ENCODE measurements at regions not wholly inside any gene's neighbourhood (a gene's known extent, or its start where the extent isn't known, plus 50 kb on each side); places are given as distances from the start of the nearest gene placed in this dataset.

DNA sequence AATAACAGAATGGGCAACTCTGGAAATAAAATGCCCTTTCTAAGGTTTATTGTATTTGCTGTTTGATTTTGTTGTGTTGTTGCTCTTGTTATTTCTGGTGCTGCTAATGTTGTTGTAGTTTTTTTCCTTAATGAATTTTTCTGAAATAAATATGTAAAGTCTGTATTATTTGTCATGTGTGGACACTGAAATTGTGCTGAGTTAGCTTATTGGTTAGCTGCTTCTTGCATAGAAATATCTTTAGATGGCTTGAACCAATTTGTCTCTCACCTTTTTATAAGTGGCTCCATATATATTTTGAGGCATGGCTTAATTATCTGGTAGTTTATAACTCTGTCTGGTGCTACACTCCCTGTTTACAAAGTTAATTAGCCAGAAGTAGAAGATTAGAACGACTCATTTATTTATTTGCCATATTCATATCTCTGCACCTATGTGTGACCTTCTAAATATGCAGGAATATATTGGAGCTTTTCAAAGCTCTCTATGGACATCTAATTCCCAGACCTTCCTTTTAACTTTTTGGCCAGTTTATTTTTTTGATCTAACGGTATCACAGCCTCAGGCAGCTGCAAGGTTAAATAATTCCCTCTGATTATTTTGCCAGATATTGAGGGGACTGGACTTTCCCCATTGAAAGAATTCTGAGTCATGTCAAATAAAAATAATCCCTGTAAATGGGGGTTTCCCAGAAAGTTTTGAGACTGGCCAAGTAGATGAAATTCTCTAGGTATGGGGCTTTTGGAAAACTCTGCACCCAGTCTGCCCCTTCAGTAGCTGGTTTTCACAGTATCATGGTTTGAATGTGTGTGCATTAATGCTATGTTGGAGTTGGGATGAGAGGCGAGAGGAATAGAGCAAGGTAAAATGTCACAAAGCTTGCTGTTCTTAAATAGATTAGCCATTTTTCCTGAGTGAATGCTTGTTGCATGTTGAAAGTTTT, 1331.7 kb upstream of the MIR17HG start:
- Histone ChIP-seq H3K27ac (ENCODE audit: low read depth in 2 of 2, low read length in 1 of 2) (no peak overlapping the region), H3K4me1 (ENCODE audit: control insufficient read depth in 2 of 2, insufficient read depth in 2 of 2, low read length in 1 of 2) (no peaks in the 10 kb centered on the region), H3K27me3 (ENCODE audit: control insufficient read depth in 1 of 2, insufficient read depth in 2 of 2, low read length in 2 of 2) (no peaks in the 10 kb centered on the region), H3K9me3 (ENCODE audit: control insufficient read depth in 2 of 2, insufficient read depth in 1 of 2, low read depth in 1 of 2, low read length in 1 of 2) (no peaks in the 10 kb centered on the region), H3K36me3 (ENCODE audit: control insufficient read depth in 2 of 2, insufficient read depth in 2 of 2, low read length in 1 of 2) (no peaks in the 10 kb centered on the region), H3K4me3 (ENCODE audit: low read depth in 1 of 2, low read length in 2 of 2) (no peak overlapping the region)
- 30 to 39% methylated on average over 3 of the region's 3 CpGs for WGBS, 2 donors

DNA sequence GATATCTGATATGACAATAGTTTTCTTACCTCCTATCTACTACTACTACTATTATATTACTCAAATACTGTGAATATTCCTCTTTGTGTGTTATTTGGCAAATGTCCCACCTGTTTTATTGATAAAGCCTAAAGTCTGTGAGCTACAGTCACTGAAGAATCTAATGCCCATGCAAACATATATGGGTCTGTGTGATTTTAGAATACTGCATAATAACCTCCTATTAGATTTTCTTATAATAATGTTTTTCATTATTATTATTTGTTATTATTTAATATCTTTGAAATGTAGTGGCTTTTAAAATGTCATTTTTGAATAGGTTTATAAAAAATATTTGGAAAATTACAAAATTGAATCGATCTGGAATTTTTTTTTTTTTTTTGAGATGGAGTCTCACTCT, 1330.8 kb upstream of the MIR17HG start:
- no peaks in the 10 kb centered on the region for H3K4me1 ChIP-seq (ENCODE audit: control insufficient read depth in 2 of 2, insufficient read depth in 2 of 2, low read length in 1 of 2)
- 88 to 90% methylated on average over 1 of the region's 1 CpG for WGBS, 2 donors

DNA sequence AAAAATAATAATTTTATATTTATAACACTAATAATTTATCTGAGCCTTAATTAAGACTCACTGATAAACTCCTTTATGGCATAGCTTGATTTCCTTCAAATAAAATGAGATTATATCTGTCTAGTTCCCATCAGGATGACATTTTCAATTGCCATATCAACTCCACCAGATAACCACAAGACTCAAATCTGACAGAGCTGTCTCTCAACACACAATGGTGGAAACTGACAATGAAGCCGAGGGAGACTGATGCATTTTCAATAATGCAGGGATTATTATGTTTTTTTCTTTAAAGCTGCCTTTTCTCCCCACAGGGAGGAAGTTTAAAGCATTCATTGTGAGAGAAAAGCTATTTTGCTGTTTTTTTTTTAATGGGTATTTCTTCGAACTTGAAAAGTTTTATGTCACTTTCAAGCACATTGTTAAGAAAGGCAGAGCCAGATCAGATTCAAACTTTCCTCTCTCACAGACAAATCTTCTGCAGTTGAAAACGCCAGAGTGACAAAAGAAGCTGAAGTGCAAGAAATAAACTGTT, 1326.9 kb upstream of the MIR17HG start:
- Histone ChIP-seq H3K4me3 (ENCODE audit: low read depth in 1 of 2, low read length in 2 of 2) (no peak overlapping the region), H3K9me3 (ENCODE audit: control insufficient read depth in 2 of 2, insufficient read depth in 1 of 2, low read depth in 1 of 2, low read length in 1 of 2) (no peaks in the 10 kb centered on the region), H3K36me3 (ENCODE audit: control insufficient read depth in 2 of 2, insufficient read depth in 2 of 2, low read length in 1 of 2) (no peaks in the 10 kb centered on the region), H3K27ac (ENCODE audit: low read depth in 2 of 2, low read length in 1 of 2) (no peak overlapping the region), H3K4me1 (ENCODE audit: control insufficient read depth in 2 of 2, insufficient read depth in 2 of 2, low read length in 1 of 2) (no peaks in the 10 kb centered on the region), H3K27me3 (ENCODE audit: control insufficient read depth in 1 of 2, insufficient read depth in 2 of 2, low read length in 2 of 2) (no peaks in the 10 kb centered on the region)
- 65 to 68% methylated on average over 3 of the region's 3 CpGs for WGBS, 2 donors

More for the DNA sequence above, 1330.8 kb upstream of the MIR17HG start:
- Histone ChIP-seq H3K27ac (ENCODE audit: low read depth in 2 of 2, low read length in 1 of 2) (no peak overlapping the region), H3K4me3 (ENCODE audit: low read depth in 1 of 2, low read length in 2 of 2) (no peak overlapping the region), H3K36me3 (ENCODE audit: control insufficient read depth in 2 of 2, insufficient read depth in 2 of 2, low read length in 1 of 2) (no peaks in the 10 kb centered on the region), H3K27me3 (ENCODE audit: control insufficient read depth in 1 of 2, insufficient read depth in 2 of 2, low read length in 2 of 2) (no peaks in the 10 kb centered on the region), H3K9me3 (ENCODE audit: control insufficient read depth in 2 of 2, insufficient read depth in 1 of 2, low read depth in 1 of 2, low read length in 1 of 2) (no peaks in the 10 kb centered on the region)

DNA sequence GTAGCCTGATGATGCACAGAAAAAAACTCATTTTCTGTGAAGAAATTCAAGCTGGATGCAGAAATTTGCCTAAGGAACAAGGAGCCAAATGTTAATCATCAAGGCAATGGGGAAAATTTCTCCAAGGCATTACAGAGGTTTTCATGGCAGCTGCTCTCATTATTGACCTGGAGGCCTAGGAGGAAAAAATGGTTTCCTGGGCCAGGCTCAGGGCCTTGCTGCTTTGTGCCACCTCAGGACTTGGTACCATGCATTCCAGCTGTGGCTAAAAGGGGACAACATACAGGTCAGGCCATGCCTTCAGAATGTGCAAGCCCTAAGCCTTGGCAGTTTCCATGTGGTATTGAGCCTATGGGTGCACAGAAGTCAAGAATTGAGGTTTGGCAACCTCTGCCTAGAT, 1320.1 kb upstream of the MIR17HG start:
- Histone ChIP-seq H3K27me3 (ENCODE audit: control insufficient read depth in 1 of 2, insufficient read depth in 2 of 2, low read length in 2 of 2) (no peaks in the 10 kb centered on the region), H3K9me3 (ENCODE audit: control insufficient read depth in 2 of 2, insufficient read depth in 1 of 2, low read depth in 1 of 2, low read length in 1 of 2) (peaks cover 0 to 3% of the 10 kb centered on the region in 2 donors), H3K4me1 (ENCODE audit: control insufficient read depth in 2 of 2, insufficient read depth in 2 of 2, low read length in 1 of 2) (no peaks in the 10 kb centered on the region), H3K27ac (ENCODE audit: low read depth in 2 of 2, low read length in 1 of 2) (no peak overlapping the region), H3K36me3 (ENCODE audit: control insufficient read depth in 2 of 2, insufficient read depth in 2 of 2, low read length in 1 of 2) (no peaks in the 10 kb centered on the region), H3K4me3 (ENCODE audit: low read depth in 1 of 2, low read length in 2 of 2) (no peak overlapping the region)

DNA sequence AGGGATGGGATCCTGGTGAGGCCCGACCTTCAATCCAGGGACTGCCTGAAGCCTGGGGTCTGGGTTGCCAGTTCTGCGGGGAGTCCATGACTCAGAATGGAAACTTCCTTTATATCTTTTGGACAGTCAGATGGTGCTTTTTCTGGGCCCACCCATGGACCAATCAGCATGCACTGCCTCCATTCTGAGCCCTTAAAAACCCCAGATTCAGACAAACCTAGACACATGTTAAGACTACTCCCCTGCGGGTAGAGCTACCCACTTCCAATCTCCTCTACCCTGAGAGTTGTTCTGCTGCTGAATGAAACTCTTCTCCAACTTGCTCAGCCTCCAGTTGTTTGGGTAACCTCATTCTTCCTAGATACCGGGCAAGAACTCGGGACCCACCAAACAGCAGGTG, 1315.2 kb upstream of the MIR17HG start:
- H3K27ac ChIP-seq (ENCODE audit: low read depth in 2 of 2, low read length in 1 of 2) = no peak overlapping the region
- WGBS, 2 donors = 89 to 97% methylated on average over 5 of the region's 5 CpGs
- no peaks in the 10 kb centered on the region for H3K27me3 ChIP-seq (ENCODE audit: control insufficient read depth in 1 of 2, insufficient read depth in 2 of 2, low read length in 2 of 2)
- H3K4me3 ChIP-seq (ENCODE audit: low read depth in 1 of 2, low read length in 2 of 2) = no peak overlapping the region
- H3K4me1 ChIP-seq (ENCODE audit: control insufficient read depth in 2 of 2, insufficient read depth in 2 of 2, low read length in 1 of 2) = no peaks in the 10 kb centered on the region
- peaks cover 2 to 3% of the 10 kb centered on the region in 2 donors for H3K9me3 ChIP-seq (ENCODE audit: control insufficient read depth in 2 of 2, insufficient read depth in 1 of 2, low read depth in 1 of 2, low read length in 1 of 2)
- H3K36me3 ChIP-seq (ENCODE audit: control insufficient read depth in 2 of 2, insufficient read depth in 2 of 2, low read length in 1 of 2) = no peaks in the 10 kb centered on the region

DNA sequence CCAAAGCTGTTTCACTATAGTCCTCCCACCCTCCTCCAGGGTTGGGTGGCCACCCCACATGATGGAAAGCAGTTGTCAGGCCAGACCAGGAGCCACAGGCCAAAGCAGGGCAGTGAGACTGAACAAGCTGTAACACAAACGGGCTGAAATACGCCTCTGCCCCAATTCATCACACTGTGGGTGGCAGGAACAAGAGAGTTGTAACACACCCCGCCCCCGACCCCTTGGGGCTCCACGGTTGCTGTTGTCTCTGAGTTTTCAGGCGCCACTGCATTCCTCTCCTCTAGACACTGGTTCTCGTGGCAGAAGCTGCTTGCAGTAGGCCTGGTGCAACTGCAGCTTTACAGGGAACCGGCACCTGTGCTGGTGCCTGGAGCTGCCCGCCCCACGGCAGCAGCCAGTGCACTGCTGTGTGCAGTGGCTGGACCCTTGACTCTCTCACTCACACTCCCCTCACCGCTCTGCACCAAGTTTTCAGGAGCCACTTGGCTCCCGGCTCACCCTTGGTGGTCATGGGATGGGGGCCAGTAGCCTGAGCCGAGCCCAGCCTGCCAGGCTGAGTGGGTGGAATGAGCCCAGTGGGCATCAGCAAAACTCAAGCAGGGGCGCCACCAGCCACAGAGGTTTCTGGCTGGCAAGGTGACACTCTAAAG, 1314.5 kb upstream of the MIR17HG start:
- no peak overlapping the region for H3K4me3 ChIP-seq (ENCODE audit: low read depth in 1 of 2, low read length in 2 of 2)
- WGBS, 2 donors = 84 to 86% methylated on average over 14 of the region's 14 CpGs
- H3K4me1 ChIP-seq (ENCODE audit: control insufficient read depth in 2 of 2, insufficient read depth in 2 of 2, low read length in 1 of 2) = no peaks in the 10 kb centered on the region
- H3K27ac ChIP-seq (ENCODE audit: low read depth in 2 of 2, low read length in 1 of 2) = no peak overlapping the region
- no peaks in the 10 kb centered on the region for H3K27me3 ChIP-seq (ENCODE audit: control insufficient read depth in 1 of 2, insufficient read depth in 2 of 2, low read length in 2 of 2)
- no peaks in the 10 kb centered on the region for H3K36me3 ChIP-seq (ENCODE audit: control insufficient read depth in 2 of 2, insufficient read depth in 2 of 2, low read length in 1 of 2)
- H3K9me3 ChIP-seq (ENCODE audit: control insufficient read depth in 2 of 2, insufficient read depth in 1 of 2, low read depth in 1 of 2, low read length in 1 of 2) = peaks cover 2 to 3% of the 10 kb centered on the region in 2 donors

DNA sequence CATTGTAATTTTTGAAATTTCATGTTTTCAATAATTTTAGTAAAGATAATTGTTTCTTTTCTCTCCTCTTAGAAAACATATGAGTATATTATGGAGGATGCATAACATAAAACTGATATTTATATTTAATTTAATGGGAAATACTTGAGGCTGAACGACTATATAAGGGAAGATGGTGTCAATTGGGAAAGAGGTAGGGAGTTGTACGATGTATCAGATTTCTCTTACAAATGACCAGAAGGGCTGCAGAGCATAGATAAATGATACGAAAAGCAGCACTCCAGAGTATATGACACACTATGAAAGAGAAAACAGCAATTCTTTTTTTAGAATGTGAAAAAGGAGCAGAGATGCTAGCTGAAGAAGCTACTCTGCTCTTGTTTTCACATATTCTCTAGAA, 1308.0 kb upstream of the MIR17HG start:
- Histone ChIP-seq H3K4me1 (ENCODE audit: control insufficient read depth in 2 of 2, insufficient read depth in 2 of 2, low read length in 1 of 2) (no peaks in the 10 kb centered on the region), H3K4me3 (ENCODE audit: low read depth in 1 of 2, low read length in 2 of 2) (no peak overlapping the region), H3K36me3 (ENCODE audit: control insufficient read depth in 2 of 2, insufficient read depth in 2 of 2, low read length in 1 of 2) (no peaks in the 10 kb centered on the region), H3K9me3 (ENCODE audit: control insufficient read depth in 2 of 2, insufficient read depth in 1 of 2, low read depth in 1 of 2, low read length in 1 of 2) (no peaks in the 10 kb centered on the region), H3K27ac (ENCODE audit: low read depth in 2 of 2, low read length in 1 of 2) (no peak overlapping the region), H3K27me3 (ENCODE audit: control insufficient read depth in 1 of 2, insufficient read depth in 2 of 2, low read length in 2 of 2) (no peaks in the 10 kb centered on the region)
- 70 to 88% methylated on average over 3 of the region's 3 CpGs for WGBS, 2 donors

DNA sequence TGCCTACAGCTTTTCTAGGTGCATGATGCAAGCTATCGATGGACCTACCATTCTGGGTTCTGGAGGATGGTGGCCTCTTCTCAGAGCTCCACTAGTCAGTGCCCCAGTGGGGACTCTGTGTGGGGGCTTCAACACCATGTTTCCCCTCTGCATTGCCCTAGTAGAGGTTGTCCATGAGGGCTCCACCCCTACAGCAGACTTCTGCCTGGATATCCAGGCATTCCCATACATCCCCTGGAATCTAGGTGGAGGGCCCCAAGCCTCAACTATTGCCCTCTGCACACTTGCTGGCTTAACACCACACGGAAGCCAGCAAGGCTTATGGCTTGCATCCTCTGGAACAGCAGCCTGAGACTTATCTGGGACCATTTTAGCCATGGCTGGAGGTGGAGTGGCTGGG, 1299.9 kb upstream of the MIR17HG start:
- 85 to 90% methylated on average over 2 of the region's 2 CpGs for WGBS, 2 donors
- H3K36me3 ChIP-seq (ENCODE audit: control insufficient read depth in 2 of 2, insufficient read depth in 2 of 2, low read length in 1 of 2) = no peaks in the 10 kb centered on the region
- H3K4me1 ChIP-seq (ENCODE audit: control insufficient read depth in 2 of 2, insufficient read depth in 2 of 2, low read length in 1 of 2) = no peaks in the 10 kb centered on the region
- peaks cover 5 to 11% of the 10 kb centered on the region in 2 donors for H3K9me3 ChIP-seq (ENCODE audit: control insufficient read depth in 2 of 2, insufficient read depth in 1 of 2, low read depth in 1 of 2, low read length in 1 of 2)
- no peaks in the 10 kb centered on the region for H3K27me3 ChIP-seq (ENCODE audit: control insufficient read depth in 1 of 2, insufficient read depth in 2 of 2, low read length in 2 of 2)
- H3K4me3 ChIP-seq (ENCODE audit: low read depth in 1 of 2, low read length in 2 of 2) = no peak overlapping the region
- no peak overlapping the region for H3K27ac ChIP-seq (ENCODE audit: low read depth in 2 of 2, low read length in 1 of 2)

DNA sequence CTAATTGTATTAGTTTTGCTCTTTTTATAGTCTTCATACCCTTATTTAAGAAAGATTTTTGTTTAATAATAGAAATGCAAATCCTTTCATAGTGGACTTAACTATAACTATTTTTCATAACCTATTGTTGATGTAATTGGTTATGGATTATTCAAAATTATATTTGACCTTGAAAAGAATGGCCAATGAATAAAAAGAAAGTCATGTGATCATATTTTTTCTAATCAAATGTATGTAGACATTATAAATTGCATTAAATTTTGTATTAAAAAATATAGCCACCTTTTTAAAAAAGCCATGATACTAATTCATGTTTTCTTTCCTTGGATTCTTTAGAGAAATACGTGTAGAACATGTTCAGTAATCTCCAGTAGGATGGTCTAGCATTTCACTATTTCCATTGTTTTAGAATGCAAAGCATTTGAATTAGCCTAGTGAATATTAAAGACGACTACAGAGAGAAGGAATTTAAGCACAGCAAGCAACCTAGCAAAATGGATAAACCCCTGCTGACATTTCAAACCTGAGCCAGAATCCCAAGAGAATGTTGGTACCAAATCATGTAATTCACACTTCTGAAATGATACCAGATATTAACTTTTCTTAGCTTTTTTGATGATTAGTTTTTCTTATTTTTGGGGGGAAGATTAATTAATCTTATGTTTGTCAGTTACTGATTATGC, 1297.4 kb upstream of the MIR17HG start:
- H3K27ac ChIP-seq (ENCODE audit: low read depth in 2 of 2, low read length in 1 of 2) = no peak overlapping the region
- 43 to 57% methylated on average over 2 of the region's 2 CpGs for WGBS, 2 donors
- H3K4me3 ChIP-seq (ENCODE audit: low read depth in 1 of 2, low read length in 2 of 2) = no peak overlapping the region
- peaks cover 5 to 11% of the 10 kb centered on the region in 2 donors for H3K9me3 ChIP-seq (ENCODE audit: control insufficient read depth in 2 of 2, insufficient read depth in 1 of 2, low read depth in 1 of 2, low read length in 1 of 2)
- H3K36me3 ChIP-seq (ENCODE audit: control insufficient read depth in 2 of 2, insufficient read depth in 2 of 2, low read length in 1 of 2) = no peaks in the 10 kb centered on the region
- H3K27me3 ChIP-seq (ENCODE audit: control insufficient read depth in 1 of 2, insufficient read depth in 2 of 2, low read length in 2 of 2) = no peaks in the 10 kb centered on the region
- no peaks in the 10 kb centered on the region for H3K4me1 ChIP-seq (ENCODE audit: control insufficient read depth in 2 of 2, insufficient read depth in 2 of 2, low read length in 1 of 2)

All from esophagus (tissue), 2 donors.